NT2/D1 (cell line): ENCODE measurements at regions not wholly inside any gene's neighbourhood (a gene's known extent, or its start where the extent isn't known, plus 50 kb on each side); places are given as distances from the start of the nearest gene placed in this dataset.

Experiments
- SUZ12 ChIP-seq: IDR thresholded peaks from 2 replicates; pipeline ENCODE4 v1.6.1; 2011; ENCODE audit not compliant: insufficient read length, insufficient read depth; ENCODE audit errors: extremely low read depth
- YY1 ChIP-seq: IDR thresholded peaks from 2 replicates; pipeline ENCODE4 v1.6.1; 2011; ENCODE audit not compliant: insufficient read length, insufficient read depth
- ZNF274 ChIP-seq: IDR thresholded peaks from 2 replicates; pipeline ENCODE4 v1.6.1; 2011; ENCODE audit warnings: mild to moderate bottlenecking, low read depth, low read length

- TF ChIP-seq ZNF274 (no peak), YY1 (no peak), SUZ12 (no peak)
Observed at GRCh38 chr6:113428702-113429101, 428.4 kb upstream of the MARCKS start.
